SK-N-SH treated with all-trans-retinoic acid at 6 μM for 48 hours (cell line): ENCODE measurements at regions not wholly inside any gene's neighbourhood (a gene's known extent, or its start where the extent isn't known, plus 50 kb on each side); places are given as distances from the start of the nearest gene placed in this dataset.

ENCODE experiments used
- ATAC-seq: fragments of 200-7000 bp; cut with Tn5 transposase; 3 replicates; pipeline ENCODE4 v1.9.1; 2020; ENCODE audit warnings: mild to moderate bottlenecking, moderate library complexity
- BACH2 ChIP-seq: fragments of 250-450 bp; sonication (Bioruptor Pico); IDR thresholded peaks from 2 replicates; pipeline ENCODE4 v1.9.0; 2021; ENCODE audit warnings: mild to moderate bottlenecking, borderline replicate concordance
- CSDC2 ChIP-seq: fragments of 250-450 bp; sonication (Bioruptor Pico); IDR thresholded peaks from 2 replicates; pipeline ENCODE4 v1.5.0; 2020; ENCODE audit warnings: mild to moderate bottlenecking, moderate library complexity
- ESRRG ChIP-seq: fragments of 250-450 bp; sonication (Bioruptor Pico); IDR thresholded peaks from 2 replicates; pipeline ENCODE4 v1.6.1; 2021; ENCODE audit warnings: mild to moderate bottlenecking
- OSR1 ChIP-seq: fragments of 250-450 bp; sonication (Bioruptor Pico); IDR thresholded peaks from 2 replicates; pipeline ENCODE4 v1.8.0; 2022; ENCODE audit warnings: moderate library complexity, mild to moderate bottlenecking, inconsistent platforms
- PPARA ChIP-seq: fragments of 250-450 bp; sonication (Bioruptor Pico); IDR thresholded peaks from 2 replicates; pipeline ENCODE4 v1.5.0; 2020; ENCODE audit warnings: mild to moderate bottlenecking, borderline replicate concordance
- TCF4 ChIP-seq: fragments of 250-450 bp; sonication (Bioruptor Pico); IDR thresholded peaks from 2 replicates; pipeline ENCODE4 v1.8.0; 2021; ENCODE audit warnings: mild to moderate bottlenecking, moderate library complexity, borderline replicate concordance
- TOX ChIP-seq: fragments of 250-450 bp; sonication (Bioruptor Pico); IDR thresholded peaks from 2 replicates; pipeline ENCODE4 v1.8.0; 2021; ENCODE audit warnings: mild to moderate bottlenecking, moderate library complexity, borderline replicate concordance
- ZC3H10 ChIP-seq: fragments of 250-450 bp; sonication (Bioruptor Pico); IDR thresholded peaks from 2 replicates; pipeline ENCODE4 v1.5.1; 2021; ENCODE audit warnings: mild to moderate bottlenecking, moderate library complexity
- ZFP3 ChIP-seq: fragments of 250-450 bp; sonication (Bioruptor Pico); IDR thresholded peaks from 2 replicates; pipeline ENCODE4 v1.5.0; 2020; ENCODE audit warnings: mild to moderate bottlenecking, moderate library complexity
- ZFP30 ChIP-seq: fragments of 450-650 bp; formaldehyde crosslinking; IDR thresholded peaks from 2 replicates; pipeline ENCODE4 v1.5.0; 2022; ENCODE audit warnings: mild to moderate bottlenecking, moderate library complexity
- ZNF565 ChIP-seq: fragments of 450-650 bp; formaldehyde crosslinking; conservative IDR thresholded peaks from 2 replicates; pipeline ENCODE4 v1.5.0; 2020; ENCODE audit warnings: low read depth, mild to moderate bottlenecking, moderate library complexity
- ZNF70 ChIP-seq: fragments of 450-650 bp; formaldehyde crosslinking; IDR thresholded peaks from 2 replicates; pipeline ENCODE4 v1.5.0; 2020; ENCODE audit warnings: mild to moderate bottlenecking, moderate library complexity
- ZNF8 ChIP-seq: fragments of 450-650 bp; formaldehyde crosslinking; IDR thresholded peaks from 2 replicates; pipeline ENCODE4 v1.5.0; 2020; ENCODE audit warnings: mild to moderate bottlenecking, moderate library complexity
- TF ChIP-seq, protein P1 (sequence below): fragments of 250-450 bp; sonication (Bioruptor Pico); IDR thresholded peaks from 2 replicates; pipeline ENCODE4 v1.8.0; 2020; ENCODE audit warnings: mild to moderate bottlenecking, moderate library complexity, borderline replicate concordance
- TF ChIP-seq, protein P2 (sequence below): fragments of 250-450 bp; sonication (Bioruptor Pico); IDR thresholded peaks from 2 replicates; pipeline ENCODE4 v1.5.1; 2021; ENCODE audit warnings: mild to moderate bottlenecking, moderate library complexity
- TF ChIP-seq, protein P3 (sequence below): fragments of 250-450 bp; sonication (Bioruptor Pico); IDR thresholded peaks from 2 replicates; pipeline ENCODE4 v1.5.1; 2020; ENCODE audit warnings: low read depth, mild to moderate bottlenecking, moderate library complexity
- TF ChIP-seq, protein P4 (sequence below): fragments of 250-450 bp; sonication (Bioruptor Pico); IDR thresholded peaks from 2 replicates; pipeline ENCODE4 v1.5.0; 2020; ENCODE audit warnings: mild to moderate bottlenecking, moderate library complexity
- TF ChIP-seq, protein P5 (sequence below): fragments of 250-450 bp; sonication (Bioruptor Pico); IDR thresholded peaks from 2 replicates; pipeline ENCODE4 v1.8.0; 2021; ENCODE audit warnings: low read depth, mild to moderate bottlenecking, moderate library complexity, borderline replicate concordance

DNA sequence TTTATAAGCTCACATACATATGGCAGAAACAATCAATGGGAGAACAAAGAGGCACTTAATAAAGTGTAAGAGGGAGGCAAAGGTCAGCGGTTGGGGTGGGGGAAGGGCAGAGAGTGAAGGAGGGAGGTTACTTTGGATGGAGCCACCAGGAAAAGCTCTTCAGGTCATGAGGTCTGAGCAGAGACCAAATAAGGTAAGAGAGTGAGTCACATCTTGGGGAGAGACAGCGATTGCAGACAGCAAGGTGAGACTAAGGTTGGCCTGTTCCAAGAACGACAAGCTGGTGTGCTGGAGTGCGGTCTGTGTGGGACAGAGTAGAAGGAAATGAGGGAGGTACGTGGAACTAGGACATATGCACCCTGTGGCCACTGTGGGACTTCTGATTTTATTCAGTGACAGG is 74.3 kb upstream of the TOMM7 start:
- TF ChIP-seq ZNF565 (CRISPR knock-in tag) = no peak
- TF ChIP-seq, protein P1, sequence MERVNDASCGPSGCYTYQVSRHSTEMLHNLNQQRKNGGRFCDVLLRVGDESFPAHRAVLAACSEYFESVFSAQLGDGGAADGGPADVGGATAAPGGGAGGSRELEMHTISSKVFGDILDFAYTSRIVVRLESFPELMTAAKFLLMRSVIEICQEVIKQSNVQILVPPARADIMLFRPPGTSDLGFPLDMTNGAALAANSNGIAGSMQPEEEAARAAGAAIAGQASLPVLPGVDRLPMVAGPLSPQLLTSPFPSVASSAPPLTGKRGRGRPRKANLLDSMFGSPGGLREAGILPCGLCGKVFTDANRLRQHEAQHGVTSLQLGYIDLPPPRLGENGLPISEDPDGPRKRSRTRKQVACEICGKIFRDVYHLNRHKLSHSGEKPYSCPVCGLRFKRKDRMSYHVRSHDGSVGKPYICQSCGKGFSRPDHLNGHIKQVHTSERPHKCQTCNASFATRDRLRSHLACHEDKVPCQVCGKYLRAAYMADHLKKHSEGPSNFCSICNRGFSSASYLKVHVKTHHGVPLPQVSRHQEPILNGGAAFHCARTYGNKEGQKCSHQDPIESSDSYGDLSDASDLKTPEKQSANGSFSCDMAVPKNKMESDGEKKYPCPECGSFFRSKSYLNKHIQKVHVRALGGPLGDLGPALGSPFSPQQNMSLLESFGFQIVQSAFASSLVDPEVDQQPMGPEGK (CRISPR knock-in tag) = no peak
- TF ChIP-seq, protein P2, sequence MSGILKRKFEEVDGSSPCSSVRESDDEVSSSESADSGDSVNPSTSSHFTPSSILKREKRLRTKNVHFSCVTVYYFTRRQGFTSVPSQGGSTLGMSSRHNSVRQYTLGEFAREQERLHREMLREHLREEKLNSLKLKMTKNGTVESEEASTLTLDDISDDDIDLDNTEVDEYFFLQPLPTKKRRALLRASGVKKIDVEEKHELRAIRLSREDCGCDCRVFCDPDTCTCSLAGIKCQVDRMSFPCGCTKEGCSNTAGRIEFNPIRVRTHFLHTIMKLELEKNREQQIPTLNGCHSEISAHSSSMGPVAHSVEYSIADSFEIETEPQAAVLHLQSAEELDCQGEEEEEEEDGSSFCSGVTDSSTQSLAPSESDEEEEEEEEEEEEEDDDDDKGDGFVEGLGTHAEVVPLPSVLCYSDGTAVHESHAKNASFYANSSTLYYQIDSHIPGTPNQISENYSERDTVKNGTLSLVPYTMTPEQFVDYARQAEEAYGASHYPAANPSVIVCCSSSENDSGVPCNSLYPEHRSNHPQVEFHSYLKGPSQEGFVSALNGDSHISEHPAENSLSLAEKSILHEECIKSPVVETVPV (CRISPR knock-in tag) = no peak
- no peak for TF ChIP-seq TCF4 (CRISPR knock-in tag)
- no peak for TF ChIP-seq TOX (CRISPR knock-in tag)
- TF ChIP-seq, protein P3, sequence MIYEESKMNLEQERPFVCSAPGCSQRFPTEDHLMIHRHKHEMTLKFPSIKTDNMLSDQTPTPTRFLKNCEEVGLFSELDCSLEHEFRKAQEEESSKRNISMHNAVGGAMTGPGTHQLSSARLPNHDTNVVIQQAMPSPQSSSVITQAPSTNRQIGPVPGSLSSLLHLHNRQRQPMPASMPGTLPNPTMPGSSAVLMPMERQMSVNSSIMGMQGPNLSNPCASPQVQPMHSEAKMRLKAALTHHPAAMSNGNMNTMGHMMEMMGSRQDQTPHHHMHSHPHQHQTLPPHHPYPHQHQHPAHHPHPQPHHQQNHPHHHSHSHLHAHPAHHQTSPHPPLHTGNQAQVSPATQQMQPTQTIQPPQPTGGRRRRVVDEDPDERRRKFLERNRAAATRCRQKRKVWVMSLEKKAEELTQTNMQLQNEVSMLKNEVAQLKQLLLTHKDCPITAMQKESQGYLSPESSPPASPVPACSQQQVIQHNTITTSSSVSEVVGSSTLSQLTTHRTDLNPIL (CRISPR knock-in tag) = no peak
- no peak for TF ChIP-seq ZFP30 (CRISPR knock-in tag)
- TF ChIP-seq, protein P4, sequence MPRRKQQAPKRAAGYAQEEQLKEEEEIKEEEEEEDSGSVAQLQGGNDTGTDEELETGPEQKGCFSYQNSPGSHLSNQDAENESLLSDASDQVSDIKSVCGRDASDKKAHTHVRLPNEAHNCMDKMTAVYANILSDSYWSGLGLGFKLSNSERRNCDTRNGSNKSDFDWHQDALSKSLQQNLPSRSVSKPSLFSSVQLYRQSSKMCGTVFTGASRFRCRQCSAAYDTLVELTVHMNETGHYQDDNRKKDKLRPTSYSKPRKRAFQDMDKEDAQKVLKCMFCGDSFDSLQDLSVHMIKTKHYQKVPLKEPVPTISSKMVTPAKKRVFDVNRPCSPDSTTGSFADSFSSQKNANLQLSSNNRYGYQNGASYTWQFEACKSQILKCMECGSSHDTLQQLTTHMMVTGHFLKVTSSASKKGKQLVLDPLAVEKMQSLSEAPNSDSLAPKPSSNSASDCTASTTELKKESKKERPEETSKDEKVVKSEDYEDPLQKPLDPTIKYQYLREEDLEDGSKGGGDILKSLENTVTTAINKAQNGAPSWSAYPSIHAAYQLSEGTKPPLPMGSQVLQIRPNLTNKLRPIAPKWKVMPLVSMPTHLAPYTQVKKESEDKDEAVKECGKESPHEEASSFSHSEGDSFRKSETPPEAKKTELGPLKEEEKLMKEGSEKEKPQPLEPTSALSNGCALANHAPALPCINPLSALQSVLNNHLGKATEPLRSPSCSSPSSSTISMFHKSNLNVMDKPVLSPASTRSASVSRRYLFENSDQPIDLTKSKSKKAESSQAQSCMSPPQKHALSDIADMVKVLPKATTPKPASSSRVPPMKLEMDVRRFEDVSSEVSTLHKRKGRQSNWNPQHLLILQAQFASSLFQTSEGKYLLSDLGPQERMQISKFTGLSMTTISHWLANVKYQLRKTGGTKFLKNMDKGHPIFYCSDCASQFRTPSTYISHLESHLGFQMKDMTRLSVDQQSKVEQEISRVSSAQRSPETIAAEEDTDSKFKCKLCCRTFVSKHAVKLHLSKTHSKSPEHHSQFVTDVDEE (CRISPR knock-in tag) = no peak
- no peak for TF ChIP-seq ZNF8 (CRISPR knock-in tag)
- no peak for TF ChIP-seq ESRRG
- TF ChIP-seq CSDC2 = no peak
- no peak for TF ChIP-seq ZC3H10 (CRISPR knock-in tag)
- no peak for TF ChIP-seq ZFP3 (CRISPR knock-in tag)
- no peak for ATAC-seq

DNA sequence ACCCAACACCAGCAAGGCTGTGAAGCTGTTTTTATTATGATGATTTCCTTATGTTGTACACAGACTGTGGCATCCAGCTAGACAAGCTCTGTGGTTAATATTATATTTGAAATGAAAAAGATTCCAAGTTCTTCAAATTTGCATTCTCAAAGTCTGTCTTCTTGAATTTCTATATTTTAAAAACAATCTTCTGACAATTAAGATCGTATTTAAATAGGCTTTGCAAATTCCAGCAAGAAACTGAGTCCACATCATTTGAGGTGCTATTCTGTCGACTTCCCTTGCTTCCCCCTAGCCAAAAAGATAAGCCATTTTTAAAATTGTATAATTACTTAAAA is 73.1 kb upstream of the TOMM7 start:
- TF ChIP-seq, protein P5, sequence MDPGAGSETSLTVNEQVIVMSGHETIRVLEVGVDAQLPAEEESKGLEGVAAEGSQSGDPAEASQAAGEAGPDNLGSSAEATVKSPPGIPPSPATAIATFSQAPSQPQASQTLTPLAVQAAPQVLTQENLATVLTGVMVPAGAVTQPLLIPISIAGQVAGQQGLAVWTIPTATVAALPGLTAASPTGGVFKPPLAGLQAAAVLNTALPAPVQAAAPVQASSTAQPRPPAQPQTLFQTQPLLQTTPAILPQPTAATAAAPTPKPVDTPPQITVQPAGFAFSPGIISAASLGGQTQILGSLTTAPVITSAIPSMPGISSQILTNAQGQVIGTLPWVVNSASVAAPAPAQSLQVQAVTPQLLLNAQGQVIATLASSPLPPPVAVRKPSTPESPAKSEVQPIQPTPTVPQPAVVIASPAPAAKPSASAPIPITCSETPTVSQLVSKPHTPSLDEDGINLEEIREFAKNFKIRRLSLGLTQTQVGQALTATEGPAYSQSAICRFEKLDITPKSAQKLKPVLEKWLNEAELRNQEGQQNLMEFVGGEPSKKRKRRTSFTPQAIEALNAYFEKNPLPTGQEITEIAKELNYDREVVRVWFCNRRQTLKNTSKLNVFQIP (CRISPR knock-in tag) = no peak
- TF ChIP-seq BACH2 (CRISPR knock-in tag) = no peak
- TF ChIP-seq CSDC2 = no peak
- TF ChIP-seq TOX (CRISPR knock-in tag) = no peak
- no peak for TF ChIP-seq PPARA
- no peak for TF ChIP-seq ZNF565 (CRISPR knock-in tag)
- TF ChIP-seq OSR1 (CRISPR knock-in tag) = no peak
- no peak for TF ChIP-seq TCF4 (CRISPR knock-in tag)
- no peak for TF ChIP-seq ZFP3 (CRISPR knock-in tag)
- no peak for ATAC-seq

DNA sequence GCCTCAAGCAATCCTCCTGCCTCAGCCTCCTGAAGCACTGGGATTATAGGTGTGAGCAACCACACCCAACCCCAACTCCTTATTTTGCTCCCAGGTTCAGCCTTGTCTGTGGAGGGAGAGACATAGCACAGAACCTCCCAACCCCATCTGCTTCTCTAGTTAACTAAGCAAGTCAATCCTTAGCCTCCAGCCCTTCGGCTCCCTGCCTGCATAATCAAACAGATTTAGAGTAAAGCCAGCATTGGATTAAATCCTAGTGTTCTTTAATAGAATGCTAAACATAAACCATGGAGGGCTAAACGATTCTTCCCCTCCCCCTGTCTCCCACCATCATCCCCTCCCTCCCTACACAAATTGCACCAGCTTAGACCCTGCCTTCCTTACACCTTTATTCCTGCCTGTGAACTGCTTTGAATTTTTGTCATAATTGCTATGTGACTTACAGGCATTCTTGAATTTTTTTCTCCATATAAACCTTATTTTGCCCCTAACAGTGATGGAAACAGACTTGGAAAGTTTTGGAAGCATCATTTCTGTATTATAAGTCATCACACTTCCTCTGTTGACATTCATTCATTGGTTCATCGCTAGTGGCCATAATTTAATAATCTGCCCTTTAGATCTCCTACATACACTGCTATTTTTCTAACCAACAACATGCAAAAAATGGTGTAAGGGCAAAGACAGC is 72.6 kb upstream of the TOMM7 start:
- ATAC-seq = no peak
- TF ChIP-seq ZFP3 (CRISPR knock-in tag) (no peak), ZNF70 (CRISPR knock-in tag) (no peak)
- TF ChIP-seq, protein P2 (CRISPR knock-in tag) = no peak
- TF ChIP-seq, protein P5 (CRISPR knock-in tag) = no peak
- TF ChIP-seq, protein P4 (CRISPR knock-in tag) = no peak
- TF ChIP-seq, protein P1 (CRISPR knock-in tag) = no peak
